22Rv1 (cell line): ENCODE measurements at regions not wholly inside any gene's neighbourhood (a gene's known extent, or its start where the extent isn't known, plus 50 kb on each side); places are given as distances from the start of the nearest gene placed in this dataset.
"Not testable (repeated sequence)": the region's sequence is repeated elsewhere in the genome, so short reads cannot be mapped to it uniquely, and the experiment has no call there.

Source experiments
- ZFX ChIP-seq: fragments of 450-650 bp; IDR thresholded peaks from 2 replicates; pipeline ENCODE4 v1.6.1; 2017; ENCODE audit warnings: antibody characterized with exemption, borderline replicate concordance
- TF ChIP-seq, protein P1 (sequence below): fragments of 450-650 bp; IDR thresholded peaks from 2 replicates; pipeline ENCODE4 v1.5.1; 2017; ENCODE audit warnings: mild to moderate bottlenecking

DNA sequence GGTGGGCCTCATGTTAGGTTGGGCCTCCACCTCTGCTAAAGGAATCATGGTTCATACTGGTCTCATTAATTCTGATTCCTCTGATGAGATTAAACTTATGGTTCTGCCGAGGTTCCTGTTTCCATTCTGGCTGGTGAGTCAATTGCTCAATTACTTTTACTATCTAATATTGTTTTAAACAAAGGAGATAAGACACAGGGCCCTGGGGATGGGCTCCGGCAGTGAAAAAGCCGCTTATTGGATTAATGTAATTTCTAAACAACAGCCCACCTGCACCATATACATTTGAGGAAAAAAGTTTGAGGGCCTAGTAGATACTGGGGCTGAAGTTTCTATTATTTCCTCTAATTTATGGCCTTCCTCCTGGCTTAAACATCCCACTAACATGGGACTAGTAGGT lies 610.4 kb upstream of the ACO1 start:
- TF ChIP-seq, protein P1, sequence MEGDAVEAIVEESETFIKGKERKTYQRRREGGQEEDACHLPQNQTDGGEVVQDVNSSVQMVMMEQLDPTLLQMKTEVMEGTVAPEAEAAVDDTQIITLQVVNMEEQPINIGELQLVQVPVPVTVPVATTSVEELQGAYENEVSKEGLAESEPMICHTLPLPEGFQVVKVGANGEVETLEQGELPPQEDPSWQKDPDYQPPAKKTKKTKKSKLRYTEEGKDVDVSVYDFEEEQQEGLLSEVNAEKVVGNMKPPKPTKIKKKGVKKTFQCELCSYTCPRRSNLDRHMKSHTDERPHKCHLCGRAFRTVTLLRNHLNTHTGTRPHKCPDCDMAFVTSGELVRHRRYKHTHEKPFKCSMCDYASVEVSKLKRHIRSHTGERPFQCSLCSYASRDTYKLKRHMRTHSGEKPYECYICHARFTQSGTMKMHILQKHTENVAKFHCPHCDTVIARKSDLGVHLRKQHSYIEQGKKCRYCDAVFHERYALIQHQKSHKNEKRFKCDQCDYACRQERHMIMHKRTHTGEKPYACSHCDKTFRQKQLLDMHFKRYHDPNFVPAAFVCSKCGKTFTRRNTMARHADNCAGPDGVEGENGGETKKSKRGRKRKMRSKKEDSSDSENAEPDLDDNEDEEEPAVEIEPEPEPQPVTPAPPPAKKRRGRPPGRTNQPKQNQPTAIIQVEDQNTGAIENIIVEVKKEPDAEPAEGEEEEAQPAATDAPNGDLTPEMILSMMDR = not testable (repeated sequence)
- TF ChIP-seq ZFX = not testable (repeated sequence)
